ENCODE measurements at regions not wholly inside any gene's neighbourhood (a gene's known extent, or its start where the extent isn't known, plus 50 kb on each side); places are given as distances from the start of the nearest gene placed in this dataset.

DNA sequence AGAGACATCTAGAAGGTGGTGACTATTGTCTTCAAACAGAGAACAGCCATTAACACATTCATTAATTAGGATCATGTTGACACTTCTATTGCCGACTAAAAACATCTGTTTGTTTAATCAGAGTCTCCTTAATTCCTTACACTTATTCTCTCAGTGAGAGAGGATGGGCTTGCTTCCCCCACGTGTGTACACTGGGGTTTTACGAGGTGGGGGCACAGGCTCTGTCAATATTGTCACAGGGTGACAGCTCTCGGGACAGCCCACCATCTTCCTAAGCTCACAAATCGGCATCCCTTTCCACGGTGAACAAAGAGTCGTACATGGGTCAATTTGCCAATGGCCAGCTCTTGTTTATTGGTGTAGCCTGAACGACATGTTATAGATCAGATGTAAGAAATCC lies 413.2 kb downstream of the MIAT start:
- no peak for ATAC-seq
- TF ChIP-seq CSDC2 (CRISPR knock-in tag; IDR thresholded peaks at IDR 0.05), result no peak
- TF ChIP-seq SNAI2 (CRISPR knock-in tag; IDR thresholded peaks at IDR 0.05), result no peak
- TF ChIP-seq TOX (CRISPR knock-in tag; IDR thresholded peaks at IDR 0.05; ENCODE audit: borderline replicate concordance), result no peak

DNA sequence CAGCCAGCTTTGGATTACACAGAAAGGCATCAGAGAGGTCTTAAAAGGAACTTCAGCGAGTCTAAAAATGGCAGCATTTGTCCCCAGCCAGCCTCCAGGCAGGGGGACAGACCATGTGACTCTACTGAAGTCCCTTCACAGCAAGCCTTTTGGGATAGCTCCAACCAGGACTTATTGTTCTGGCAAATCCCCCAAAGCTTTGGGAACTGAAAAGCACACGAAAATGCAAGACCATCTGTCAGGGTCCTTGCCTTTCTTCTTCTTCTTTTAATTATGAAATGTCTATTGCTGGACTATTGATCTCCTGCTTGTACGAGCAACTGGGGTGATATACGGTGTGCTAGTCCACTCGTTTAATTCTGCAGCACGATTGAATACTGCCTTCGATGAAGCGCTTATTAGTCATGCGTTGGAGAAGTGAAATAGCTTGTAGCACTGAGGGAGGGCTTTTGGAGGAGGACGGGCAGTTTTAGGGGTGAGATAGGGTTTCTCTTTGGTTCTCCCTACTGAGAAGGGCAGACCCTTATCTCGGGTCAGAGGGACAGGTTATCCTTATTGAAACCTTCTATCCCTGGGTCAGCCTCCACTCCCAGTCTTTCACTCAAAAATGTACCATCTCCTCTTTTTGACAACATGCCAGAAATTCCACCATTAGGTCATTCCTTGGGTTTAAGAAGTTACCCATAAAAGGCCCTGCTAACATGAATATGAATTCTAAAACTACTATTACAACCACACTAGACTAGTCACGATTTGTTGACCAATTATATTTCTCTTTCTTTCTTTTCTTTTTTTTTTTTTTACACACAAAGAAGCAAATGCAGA lies 416.4 kb downstream of the MIAT start:
- TF ChIP-seq TCF4 (CRISPR knock-in tag; IDR thresholded peaks at IDR 0.05; ENCODE audit: borderline replicate concordance), result no peak
- no peak for TF ChIP-seq TSHZ2 (CRISPR knock-in tag; IDR thresholded peaks at IDR 0.05)
- TF ChIP-seq RARB (CRISPR knock-in tag; IDR thresholded peaks at IDR 0.05), result no peak
- no peak for TF ChIP-seq ZNF565 (CRISPR knock-in tag; conservative IDR thresholded peaks at IDR 0.05; ENCODE audit: low read depth)
- no peak for TF ChIP-seq ZNF70 (CRISPR knock-in tag; IDR thresholded peaks at IDR 0.05)
- TF ChIP-seq ESRRG (CRISPR knock-in tag; IDR thresholded peaks at IDR 0.05), result no peak
- no peak for TF ChIP-seq ARNTL (CRISPR knock-in tag; IDR thresholded peaks at IDR 0.05; ENCODE audit: borderline replicate concordance, low read depth)
- TF ChIP-seq, protein P1, sequence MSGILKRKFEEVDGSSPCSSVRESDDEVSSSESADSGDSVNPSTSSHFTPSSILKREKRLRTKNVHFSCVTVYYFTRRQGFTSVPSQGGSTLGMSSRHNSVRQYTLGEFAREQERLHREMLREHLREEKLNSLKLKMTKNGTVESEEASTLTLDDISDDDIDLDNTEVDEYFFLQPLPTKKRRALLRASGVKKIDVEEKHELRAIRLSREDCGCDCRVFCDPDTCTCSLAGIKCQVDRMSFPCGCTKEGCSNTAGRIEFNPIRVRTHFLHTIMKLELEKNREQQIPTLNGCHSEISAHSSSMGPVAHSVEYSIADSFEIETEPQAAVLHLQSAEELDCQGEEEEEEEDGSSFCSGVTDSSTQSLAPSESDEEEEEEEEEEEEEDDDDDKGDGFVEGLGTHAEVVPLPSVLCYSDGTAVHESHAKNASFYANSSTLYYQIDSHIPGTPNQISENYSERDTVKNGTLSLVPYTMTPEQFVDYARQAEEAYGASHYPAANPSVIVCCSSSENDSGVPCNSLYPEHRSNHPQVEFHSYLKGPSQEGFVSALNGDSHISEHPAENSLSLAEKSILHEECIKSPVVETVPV (CRISPR knock-in tag; IDR thresholded peaks at IDR 0.05), result no peak
- TF ChIP-seq BACH2 (CRISPR knock-in tag; IDR thresholded peaks at IDR 0.05; ENCODE audit: borderline replicate concordance), result no peak
- no peak for TF ChIP-seq ZC3H10 (CRISPR knock-in tag; IDR thresholded peaks at IDR 0.05)
- TF ChIP-seq, protein P2, sequence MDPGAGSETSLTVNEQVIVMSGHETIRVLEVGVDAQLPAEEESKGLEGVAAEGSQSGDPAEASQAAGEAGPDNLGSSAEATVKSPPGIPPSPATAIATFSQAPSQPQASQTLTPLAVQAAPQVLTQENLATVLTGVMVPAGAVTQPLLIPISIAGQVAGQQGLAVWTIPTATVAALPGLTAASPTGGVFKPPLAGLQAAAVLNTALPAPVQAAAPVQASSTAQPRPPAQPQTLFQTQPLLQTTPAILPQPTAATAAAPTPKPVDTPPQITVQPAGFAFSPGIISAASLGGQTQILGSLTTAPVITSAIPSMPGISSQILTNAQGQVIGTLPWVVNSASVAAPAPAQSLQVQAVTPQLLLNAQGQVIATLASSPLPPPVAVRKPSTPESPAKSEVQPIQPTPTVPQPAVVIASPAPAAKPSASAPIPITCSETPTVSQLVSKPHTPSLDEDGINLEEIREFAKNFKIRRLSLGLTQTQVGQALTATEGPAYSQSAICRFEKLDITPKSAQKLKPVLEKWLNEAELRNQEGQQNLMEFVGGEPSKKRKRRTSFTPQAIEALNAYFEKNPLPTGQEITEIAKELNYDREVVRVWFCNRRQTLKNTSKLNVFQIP (CRISPR knock-in tag; IDR thresholded peaks at IDR 0.05; ENCODE audit: borderline replicate concordance, low read depth), result no peak
- no peak for TF ChIP-seq GLIS3 (CRISPR knock-in tag; IDR thresholded peaks at IDR 0.05)
- no peak for TF ChIP-seq CSDC2 (CRISPR knock-in tag; IDR thresholded peaks at IDR 0.05)
- no peak for TF ChIP-seq ZFP30 (CRISPR knock-in tag; IDR thresholded peaks at IDR 0.05)
- no peak for TF ChIP-seq OSR1 (CRISPR knock-in tag; IDR thresholded peaks at IDR 0.05)
- no peak for TF ChIP-seq ZFP3 (CRISPR knock-in tag; IDR thresholded peaks at IDR 0.05)
- TF ChIP-seq TOX (CRISPR knock-in tag; IDR thresholded peaks at IDR 0.05; ENCODE audit: borderline replicate concordance), result no peak
- TF ChIP-seq, protein P3, sequence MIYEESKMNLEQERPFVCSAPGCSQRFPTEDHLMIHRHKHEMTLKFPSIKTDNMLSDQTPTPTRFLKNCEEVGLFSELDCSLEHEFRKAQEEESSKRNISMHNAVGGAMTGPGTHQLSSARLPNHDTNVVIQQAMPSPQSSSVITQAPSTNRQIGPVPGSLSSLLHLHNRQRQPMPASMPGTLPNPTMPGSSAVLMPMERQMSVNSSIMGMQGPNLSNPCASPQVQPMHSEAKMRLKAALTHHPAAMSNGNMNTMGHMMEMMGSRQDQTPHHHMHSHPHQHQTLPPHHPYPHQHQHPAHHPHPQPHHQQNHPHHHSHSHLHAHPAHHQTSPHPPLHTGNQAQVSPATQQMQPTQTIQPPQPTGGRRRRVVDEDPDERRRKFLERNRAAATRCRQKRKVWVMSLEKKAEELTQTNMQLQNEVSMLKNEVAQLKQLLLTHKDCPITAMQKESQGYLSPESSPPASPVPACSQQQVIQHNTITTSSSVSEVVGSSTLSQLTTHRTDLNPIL (CRISPR knock-in tag; IDR thresholded peaks at IDR 0.05; ENCODE audit: low read depth), result no peak
- TF ChIP-seq SNAI2 (CRISPR knock-in tag; IDR thresholded peaks at IDR 0.05), result no peak
- TF ChIP-seq, protein P4, sequence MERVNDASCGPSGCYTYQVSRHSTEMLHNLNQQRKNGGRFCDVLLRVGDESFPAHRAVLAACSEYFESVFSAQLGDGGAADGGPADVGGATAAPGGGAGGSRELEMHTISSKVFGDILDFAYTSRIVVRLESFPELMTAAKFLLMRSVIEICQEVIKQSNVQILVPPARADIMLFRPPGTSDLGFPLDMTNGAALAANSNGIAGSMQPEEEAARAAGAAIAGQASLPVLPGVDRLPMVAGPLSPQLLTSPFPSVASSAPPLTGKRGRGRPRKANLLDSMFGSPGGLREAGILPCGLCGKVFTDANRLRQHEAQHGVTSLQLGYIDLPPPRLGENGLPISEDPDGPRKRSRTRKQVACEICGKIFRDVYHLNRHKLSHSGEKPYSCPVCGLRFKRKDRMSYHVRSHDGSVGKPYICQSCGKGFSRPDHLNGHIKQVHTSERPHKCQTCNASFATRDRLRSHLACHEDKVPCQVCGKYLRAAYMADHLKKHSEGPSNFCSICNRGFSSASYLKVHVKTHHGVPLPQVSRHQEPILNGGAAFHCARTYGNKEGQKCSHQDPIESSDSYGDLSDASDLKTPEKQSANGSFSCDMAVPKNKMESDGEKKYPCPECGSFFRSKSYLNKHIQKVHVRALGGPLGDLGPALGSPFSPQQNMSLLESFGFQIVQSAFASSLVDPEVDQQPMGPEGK (CRISPR knock-in tag; IDR thresholded peaks at IDR 0.05; ENCODE audit: borderline replicate concordance), result no peak
- ATAC-seq, result no peak
